22Rv1 (cell line): ENCODE measurements at regions not wholly inside any gene's neighbourhood (a gene's known extent, or its start where the extent isn't known, plus 50 kb on each side); places are given as distances from the start of the nearest gene placed in this dataset.

ENCODE experiments used
- CTCF ChIP-seq: fragments of 450-650 bp; IDR thresholded peaks from 2 replicates; pipeline ENCODE4 v1.5.1; 2017; ENCODE audit warnings: mild to moderate bottlenecking
- ZFX ChIP-seq: fragments of 450-650 bp; IDR thresholded peaks from 2 replicates; pipeline ENCODE4 v1.6.1; 2017; ENCODE audit warnings: antibody characterized with exemption, borderline replicate concordance

GRCh38 chr7:112665709-112666108 lies 124.5 kb downstream of the TMEM168 start:
- peak; percentile 15; the same call in 1 of the 2 replicates for TF ChIP-seq CTCF
- no peak for TF ChIP-seq ZFX
